ENCODE measurements at regions not wholly inside any gene's neighbourhood (a gene's known extent, or its start where the extent isn't known, plus 50 kb on each side); places are given as distances from the start of the nearest gene placed in this dataset.

GRCh38 chr17:14630046-14630445, 329.2 kb downstream of the HS3ST3B1 start:
- H3K9ac ChIP-seq (replicated peaks in 1 of 4; ENCODE audit: extremely low read depth in 1 of 4, low read depth in 3 of 4, low read length in 3 of 4) = no peak overlapping the region
- H4K5ac ChIP-seq (ENCODE audit: insufficient read length, low read depth, low read length) = no peak overlapping the region
- no peaks in the 10 kb centered on the region for H3K27me3 ChIP-seq (replicated peaks in 1 of 4; ENCODE audit: control insufficient read depth in 3 of 4, extremely low read depth in 1 of 4, insufficient read depth in 3 of 4, low read length in 3 of 4)
- H3K79me1 ChIP-seq (ENCODE audit: low read depth, low read length) = no peaks in the 10 kb centered on the region
- H3K14ac ChIP-seq (ENCODE audit: insufficient read length) = no peak overlapping the region
- H3K4me1 ChIP-seq (replicated peaks in 1 of 4; ENCODE audit: control insufficient read depth in 3 of 4, insufficient read depth in 4 of 4, low read length in 3 of 4) = no peaks in the 10 kb centered on the region
- H2BK15ac ChIP-seq (ENCODE audit: low read length) = no peak overlapping the region
- H2BK20ac ChIP-seq (ENCODE audit: low read length) = no peak overlapping the region
- no peak for FAIRE-seq
- H3K79me2 ChIP-seq (ENCODE audit: control insufficient read depth in 1 of 2, insufficient read depth in 2 of 2, low read length in 2 of 2) = no peaks in the 10 kb centered on the region
- ChIA-PET POLR2A (ENCODE audit: partially characterized antibody) (no interaction called here), CTCF (ENCODE audit: partially characterized antibody) (no interaction called here)
- H2AFZ ChIP-seq (ENCODE audit: low read length) = no peak overlapping the region
- H4K20me1 ChIP-seq (replicated peaks in 1 of 2; ENCODE audit: control insufficient read depth in 1 of 2, insufficient read depth in 2 of 2, low read length in 2 of 2) = peaks cover 0 to 2% of the 10 kb centered on the region in 2 experiments
- no peak for DNase-seq (ENCODE audit: low read depth in 1 of 2, low spot score in 2 of 2)
- H3K4me3 ChIP-seq (ENCODE audit: extremely low read depth in 1 of 4, insufficient read depth in 2 of 4, low read depth in 3 of 4, low read length in 4 of 4) = no peak overlapping the region
- H4K91ac ChIP-seq (replicated peaks; ENCODE audit: insufficient read length, low read length) = no peak overlapping the region
- 93% methylated on average over 3 of the region's 3 CpGs; no CpG with 5 or more reads in 1 of the 2 experiments for WGBS, 2 experiments (ENCODE audit: extremely low coverage in 1 of 2, insufficient coverage in 1 of 2, insufficient read length in 1 of 2, insufficient replicate concordance in 2 of 2, low coverage in 1 of 2, low lambda C conversion rate in 2 of 2, missing lambda C conversion rate in 1 of 2)
- no peaks in the 10 kb centered on the region for H3K23me2 ChIP-seq (ENCODE audit: low read depth, low read length)
- no peak overlapping the region for H2BK120ac ChIP-seq (replicated peaks; ENCODE audit: low read depth, low read length)
- no peak overlapping the region for H3K23ac ChIP-seq (ENCODE audit: insufficient read length)
- H3K4me2 ChIP-seq (ENCODE audit: insufficient read depth in 1 of 2, low read depth in 2 of 2, low read length in 2 of 2) = no peak overlapping the region
- H2BK12ac ChIP-seq (ENCODE audit: low read depth, low read length) = no peak overlapping the region
- no peak overlapping the region for H4K8ac ChIP-seq (ENCODE audit: extremely low read depth, insufficient read depth, low read length)
- H3K36me3 ChIP-seq (ENCODE audit: control insufficient read depth in 2 of 4, insufficient read depth in 4 of 4, low read length in 3 of 4) = no peaks in the 10 kb centered on the region
- no peak overlapping the region for H2AK5ac ChIP-seq (ENCODE audit: low read depth, low read length)
- no peak for TF ChIP-seq POLR2A (IDR thresholded peaks at IDR 0.05; ENCODE audit: control extremely low read depth in 1 of 2, low read depth in 2 of 2, low read length in 2 of 2)
- TF ChIP-seq NANOG (IDR thresholded peaks at IDR 0.05; ENCODE audit: insufficient read depth, low read depth, low read length, poor library complexity, severe bottlenecking) = no peak
- TF ChIP-seq YY1 (IDR thresholded peaks at IDR 0.05; ENCODE audit: low read depth, low read length) = no peak
- TF ChIP-seq MAFK (IDR thresholded peaks at IDR 0.05; ENCODE audit: low read depth, low read length) = no peak
- no peak for TF ChIP-seq PHF8 (conservative IDR thresholded peaks at IDR 0.05; ENCODE audit: low read depth, low read length)
- TF ChIP-seq FOSL1 (IDR thresholded peaks at IDR 0.05; ENCODE audit: insufficient read depth, low read depth, low read length) = no peak
- TF ChIP-seq GABPA (IDR thresholded peaks at IDR 0.05; ENCODE audit: borderline replicate concordance, insufficient read depth, low read length) = no peak
- TF ChIP-seq CTCF (IDR thresholded peaks at IDR 0.05; ENCODE audit: control extremely low read depth in 1 of 3, insufficient read depth in 1 of 3, low read depth in 1 of 3, low read length in 3 of 3) = no peak
- TF ChIP-seq POLR2AphosphoS5 (IDR thresholded peaks at IDR 0.05; ENCODE audit: low read depth, low read length) = no peak
- no peak for TF ChIP-seq RNF2 (IDR thresholded peaks at IDR 0.05; ENCODE audit: borderline replicate concordance, low read depth, low read length, missing control alignments, poor library complexity, severe bottlenecking)
- no peak for TF ChIP-seq JUND (IDR thresholded peaks at IDR 0.05; ENCODE audit: low read length)
- no peak for TF ChIP-seq SP1 (IDR thresholded peaks at IDR 0.05; ENCODE audit: low read depth, low read length)
- no peak overlapping the region for H3K18ac ChIP-seq (ENCODE audit: extremely low read depth, low read length)
- H3K27ac ChIP-seq (ENCODE audit: low read depth, low read length) = no peak overlapping the region
- H2BK5ac ChIP-seq (ENCODE audit: low read depth, low read length) = no peak overlapping the region
- no peak overlapping the region for H3K56ac ChIP-seq (replicated peaks; ENCODE audit: insufficient read length, low read depth, low read length)
- H3K9me3 ChIP-seq (ENCODE audit: insufficient read depth in 2 of 2, low read depth in 1 of 2, low read length in 1 of 2) = peaks cover 0 to 2% of the 10 kb centered on the region in 2 experiments; a peak in 1 of 4 replicates
- H3K4ac ChIP-seq (replicated peaks; ENCODE audit: insufficient read length, low read depth, low read length) = no peak overlapping the region

Measured in H1 (cell line).